ENCODE measurements at regions not wholly inside any gene's neighbourhood (a gene's known extent, or its start where the extent isn't known, plus 50 kb on each side); places are given as distances from the start of the nearest gene placed in this dataset.

DNA sequence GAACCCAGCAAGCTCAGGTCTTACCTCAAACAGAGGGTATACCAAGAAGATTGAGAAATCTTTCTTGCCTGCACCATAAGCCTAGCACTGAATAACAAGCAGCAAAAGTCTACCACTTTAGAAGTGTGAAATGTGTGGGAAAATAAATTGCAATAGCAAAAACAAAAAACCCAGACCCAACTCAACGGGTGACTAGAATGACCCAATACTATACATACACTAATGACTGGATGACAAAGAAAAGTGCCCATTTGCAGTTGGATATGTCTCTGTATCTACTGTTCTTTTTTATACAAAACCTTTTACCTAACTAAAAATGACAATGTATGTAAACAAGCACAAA is 950.6 kb downstream of the TRIB2 start:
- Histone ChIP-seq H2AK5ac (ENCODE audit: low read depth, low read length) (no peak overlapping the region), H4K91ac (replicated peaks; ENCODE audit: insufficient read length, low read length) (no peak overlapping the region), H3K4ac (replicated peaks; ENCODE audit: insufficient read length, low read depth, low read length) (no peak overlapping the region), H4K8ac (ENCODE audit: extremely low read depth, insufficient read depth, low read length) (no peak overlapping the region), H3K4me2 (ENCODE audit: insufficient read depth in 1 of 2, low read depth in 2 of 2, low read length in 2 of 2) (no peak overlapping the region), H2BK5ac (ENCODE audit: low read depth, low read length) (no peak overlapping the region), H3K4me3 (ENCODE audit: extremely low read depth in 1 of 4, insufficient read depth in 2 of 4, low read depth in 3 of 4, low read length in 4 of 4) (no peak overlapping the region), H3K56ac (replicated peaks; ENCODE audit: insufficient read length, low read depth, low read length) (no peak overlapping the region), H3K27ac (ENCODE audit: low read depth, low read length) (no peak overlapping the region), H2BK15ac (ENCODE audit: low read length) (no peak overlapping the region), H2AFZ (ENCODE audit: low read length) (no peak overlapping the region), H3K79me2 (ENCODE audit: control insufficient read depth in 1 of 2, insufficient read depth in 2 of 2, low read length in 2 of 2) (no peaks in the 10 kb centered on the region), H2BK20ac (ENCODE audit: low read length) (no peak overlapping the region), H3K27me3 (replicated peaks in 1 of 4; ENCODE audit: control insufficient read depth in 3 of 4, extremely low read depth in 1 of 4, insufficient read depth in 3 of 4, low read length in 3 of 4) (no peaks in the 10 kb centered on the region; a peak in 2 of 7 replicates), H3K79me1 (ENCODE audit: low read depth, low read length) (no peaks in the 10 kb centered on the region), H3K14ac (ENCODE audit: insufficient read length) (no peak overlapping the region), H4K5ac (ENCODE audit: insufficient read length, low read depth, low read length) (no peak overlapping the region), H3K23ac (ENCODE audit: insufficient read length) (no peak overlapping the region), H3K18ac (ENCODE audit: extremely low read depth, low read length) (no peak overlapping the region), H2BK120ac (replicated peaks; ENCODE audit: low read depth, low read length) (no peak overlapping the region), H2BK12ac (ENCODE audit: low read depth, low read length) (no peak overlapping the region), H3K9ac (replicated peaks in 1 of 4; ENCODE audit: extremely low read depth in 1 of 4, low read depth in 3 of 4, low read length in 3 of 4) (no peak overlapping the region), H4K20me1 (replicated peaks in 1 of 2; ENCODE audit: control insufficient read depth in 1 of 2, insufficient read depth in 2 of 2, low read length in 2 of 2) (no peaks in the 10 kb centered on the region), H3K4me1 (replicated peaks in 1 of 4; ENCODE audit: control insufficient read depth in 3 of 4, insufficient read depth in 4 of 4, low read length in 3 of 4) (no peaks in the 10 kb centered on the region), H3K9me3 (ENCODE audit: insufficient read depth in 2 of 2, low read depth in 1 of 2, low read length in 1 of 2) (no peaks in the 10 kb centered on the region; a peak in 1 of 4 replicates), H3K23me2 (ENCODE audit: low read depth, low read length) (no peaks in the 10 kb centered on the region), H3K36me3 (ENCODE audit: control insufficient read depth in 2 of 4, insufficient read depth in 4 of 4, low read length in 3 of 4) (no peaks in the 10 kb centered on the region)
- 100% methylated on average over 1 of the region's 1 CpG; no CpG with 5 or more reads in 1 of the 2 experiments for WGBS, 2 experiments (ENCODE audit: extremely low coverage in 1 of 2, insufficient coverage in 1 of 2, insufficient read length in 1 of 2, insufficient replicate concordance in 2 of 2, low coverage in 1 of 2, low lambda C conversion rate in 2 of 2, missing lambda C conversion rate in 1 of 2)
- POLR2A ChIA-PET (ENCODE audit: partially characterized antibody) = no interaction called here
- FAIRE-seq (no peak), DNase-seq (ENCODE audit: low read depth in 1 of 2, low spot score in 2 of 2) (no peak)
- CTCF ChIA-PET (ENCODE audit: partially characterized antibody) = no interaction called here
- no peak for TF ChIP-seq POLR2AphosphoS5 (IDR thresholded peaks at IDR 0.05; ENCODE audit: low read depth, low read length)
- TF ChIP-seq RAD21 (IDR thresholded peaks at IDR 0.05 in 1 of 2, conservative IDR thresholded peaks at IDR 0.05 in 1 of 2; ENCODE audit: low read depth in 2 of 2, low read length in 2 of 2) = no peak
- no peak for TF ChIP-seq BRCA1 (IDR thresholded peaks at IDR 0.05; ENCODE audit: low read depth, low read length)
- TF ChIP-seq TCF12 (IDR thresholded peaks at IDR 0.05; ENCODE audit: low read depth, low read length) = no peak
- TF ChIP-seq GTF2F1 (IDR thresholded peaks at IDR 0.05; ENCODE audit: borderline replicate concordance, low read depth, low read length) = no peak
- TF ChIP-seq POU5F1 (IDR thresholded peaks at IDR 0.05; ENCODE audit: low read depth, low read length) = no peak
- TF ChIP-seq SP1 (IDR thresholded peaks at IDR 0.05; ENCODE audit: low read depth, low read length) = no peak
- no peak for TF ChIP-seq POLR2A (IDR thresholded peaks at IDR 0.05; ENCODE audit: control extremely low read depth in 1 of 2, low read depth in 2 of 2, low read length in 2 of 2)
- no peak for TF ChIP-seq RXRA (IDR thresholded peaks at IDR 0.05; ENCODE audit: insufficient read depth, low read depth, low read length)
- no peak for TF ChIP-seq CBX8 (IDR thresholded peaks at IDR 0.05; ENCODE audit: borderline replicate concordance, low read depth, low read length)
- no peak for TF ChIP-seq EGR1 (IDR thresholded peaks at IDR 0.05; ENCODE audit: borderline replicate concordance, low read depth, low read length)
- no peak for TF ChIP-seq ASH2L (IDR thresholded peaks at IDR 0.05; ENCODE audit: low read length)
- no peak for TF ChIP-seq TAF1 (IDR thresholded peaks at IDR 0.05; ENCODE audit: low read depth, low read length)
- TF ChIP-seq KDM5A (IDR thresholded peaks at IDR 0.05; ENCODE audit: low read length) = no peak
- TF ChIP-seq RFX5 (IDR thresholded peaks at IDR 0.05; ENCODE audit: borderline replicate concordance, low read depth, low read length) = no peak
- TF ChIP-seq SP2 (IDR thresholded peaks at IDR 0.05; ENCODE audit: low read length) = no peak
- no peak for TF ChIP-seq JUN (IDR thresholded peaks at IDR 0.05; ENCODE audit: low read depth, low read length)
- no peak for TF ChIP-seq CREB1 (IDR thresholded peaks at IDR 0.05)

Data from H1 (cell line).